KMS-11 (cell line): ENCODE measurements at regions not wholly inside any gene's neighbourhood (a gene's known extent, or its start where the extent isn't known, plus 50 kb on each side); places are given as distances from the start of the nearest gene placed in this dataset.

Experiments used
- H2AFZ ChIP-seq: fragments of 200-600 bp; sonication (generic); 2 replicates; pipeline ENCODE4 v1.6.1; 2016; ENCODE audit warnings: antibody characterized with exemption, mixed run types, low read depth
- H3K27ac ChIP-seq: fragments of 200-600 bp; sonication (generic); 2 replicates; pipeline ENCODE4 v1.6.1; 2016; ENCODE audit warnings: mild to moderate bottlenecking, mixed run types
- H3K27me3 ChIP-seq: fragments of 200-600 bp; sonication (generic); 2 replicates; pipeline ENCODE4 v1.6.1; 2017; ENCODE audit warnings: mild to moderate bottlenecking, low read depth, mixed run types, moderate library complexity; ENCODE audit not compliant: insufficient read depth
- H3K36me3 ChIP-seq: fragments of 200-600 bp; sonication (generic); 2 replicates; pipeline ENCODE4 v1.6.1; 2017; ENCODE audit warnings: mild to moderate bottlenecking, mixed run types; ENCODE audit not compliant: insufficient read depth
- H3K4me1 ChIP-seq: fragments of 200-600 bp; sonication (generic); 2 replicates; pipeline ENCODE4 v1.6.1; 2016; ENCODE audit warnings: mild to moderate bottlenecking, low read depth, mixed run types; ENCODE audit not compliant: poor library complexity, severe bottlenecking
- H3K4me2 ChIP-seq: fragments of 200-600 bp; sonication (generic); 2 replicates; pipeline ENCODE4 v1.7.0; 2016; ENCODE audit warnings: mild to moderate bottlenecking, mixed run types
- H3K4me3 ChIP-seq: fragments of 200-600 bp; sonication (generic); IDR thresholded peaks from 2 replicates; pipeline ENCODE4 v1.6.1; 2017; ENCODE audit warnings: low read depth, low read length, mixed read lengths; ENCODE audit not compliant: insufficient read depth
- H3K79me2 ChIP-seq: fragments of 200-600 bp; sonication (generic); 2 replicates; pipeline ENCODE4 v1.6.1; 2016; ENCODE audit warnings: low read depth, mixed run types; ENCODE audit not compliant: insufficient read depth
- H3K9ac ChIP-seq: fragments of 200-600 bp; sonication (generic); 2 replicates; pipeline ENCODE4 v1.6.1; 2016; ENCODE audit warnings: mild to moderate bottlenecking, mixed run types
- H4K20me1 ChIP-seq: fragments of 200-600 bp; sonication (generic); 2 replicates; pipeline ENCODE4 v1.6.1; 2016; ENCODE audit warnings: mild to moderate bottlenecking, mixed run types; ENCODE audit not compliant: insufficient read depth
- TF ChIP-seq, protein P1 (sequence below): fragments of 200-600 bp; sonication (generic); conservative IDR thresholded peaks from 2 replicates; pipeline ENCODE4 v1.6.1; 2017; ENCODE audit warnings: low read depth, mild to moderate bottlenecking, antibody characterized with exemption, low read length, moderate library complexity, mixed read lengths

DNA sequence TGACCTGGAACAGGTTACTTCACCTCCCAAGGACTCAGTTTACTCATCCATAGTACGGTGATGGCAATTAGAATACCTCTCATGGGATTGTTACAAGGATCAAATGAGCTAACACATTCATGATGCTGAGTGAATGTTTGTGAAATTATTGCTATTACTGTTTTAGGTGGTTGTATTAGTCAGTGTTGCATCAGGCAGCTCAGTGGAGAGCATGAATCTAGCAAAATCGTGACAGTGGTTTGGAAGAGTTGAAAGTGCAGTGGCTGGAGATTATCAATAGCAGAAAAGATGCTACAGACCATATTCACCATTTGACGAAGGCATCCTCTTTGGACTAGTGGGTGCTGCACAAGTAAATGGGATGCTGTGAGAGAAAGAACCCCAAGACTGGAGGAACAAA, 50.4 kb upstream of the CTNNBL1 start:
- Histone ChIP-seq H3K4me3 (no peak overlapping the region), H2AFZ (no peak overlapping the region), H3K27me3 (no peaks in the 10 kb centered on the region), H3K36me3 (no peaks in the 10 kb centered on the region), H3K79me2 (no peaks in the 10 kb centered on the region), H4K20me1 (no peaks in the 10 kb centered on the region), H3K4me1 (no peaks in the 10 kb centered on the region), H3K27ac (no peak overlapping the region), H3K4me2 (no peak overlapping the region), H3K9ac (no peak overlapping the region)
- TF ChIP-seq, protein P1, sequence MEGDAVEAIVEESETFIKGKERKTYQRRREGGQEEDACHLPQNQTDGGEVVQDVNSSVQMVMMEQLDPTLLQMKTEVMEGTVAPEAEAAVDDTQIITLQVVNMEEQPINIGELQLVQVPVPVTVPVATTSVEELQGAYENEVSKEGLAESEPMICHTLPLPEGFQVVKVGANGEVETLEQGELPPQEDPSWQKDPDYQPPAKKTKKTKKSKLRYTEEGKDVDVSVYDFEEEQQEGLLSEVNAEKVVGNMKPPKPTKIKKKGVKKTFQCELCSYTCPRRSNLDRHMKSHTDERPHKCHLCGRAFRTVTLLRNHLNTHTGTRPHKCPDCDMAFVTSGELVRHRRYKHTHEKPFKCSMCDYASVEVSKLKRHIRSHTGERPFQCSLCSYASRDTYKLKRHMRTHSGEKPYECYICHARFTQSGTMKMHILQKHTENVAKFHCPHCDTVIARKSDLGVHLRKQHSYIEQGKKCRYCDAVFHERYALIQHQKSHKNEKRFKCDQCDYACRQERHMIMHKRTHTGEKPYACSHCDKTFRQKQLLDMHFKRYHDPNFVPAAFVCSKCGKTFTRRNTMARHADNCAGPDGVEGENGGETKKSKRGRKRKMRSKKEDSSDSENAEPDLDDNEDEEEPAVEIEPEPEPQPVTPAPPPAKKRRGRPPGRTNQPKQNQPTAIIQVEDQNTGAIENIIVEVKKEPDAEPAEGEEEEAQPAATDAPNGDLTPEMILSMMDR = no peak

DNA sequence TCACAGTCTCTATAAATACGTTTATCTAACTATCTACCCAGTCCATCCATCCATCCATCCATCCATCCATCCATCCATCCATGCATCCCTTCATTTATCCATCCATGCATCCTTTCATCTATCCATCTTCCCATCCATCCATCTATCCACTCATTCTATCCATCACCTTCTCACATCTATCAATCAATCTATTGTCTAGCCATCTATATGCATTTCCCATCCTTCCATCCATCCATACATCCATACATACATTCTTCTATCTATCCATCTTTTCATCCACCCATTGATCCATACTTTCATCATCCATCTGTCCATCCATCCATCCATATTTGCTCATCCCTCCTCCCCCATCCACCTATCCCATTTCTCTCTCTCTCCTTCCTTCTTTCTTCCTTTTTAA, 51.6 kb upstream of the CTNNBL1 start:
- no peak overlapping the region for H3K9ac ChIP-seq
- no peaks in the 10 kb centered on the region for H4K20me1 ChIP-seq
- H3K4me3 ChIP-seq = no peak overlapping the region
- TF ChIP-seq, protein P1 = no peak
- no peaks in the 10 kb centered on the region for H3K36me3 ChIP-seq
- no peak overlapping the region for H2AFZ ChIP-seq
- no peaks in the 10 kb centered on the region for H3K27me3 ChIP-seq
- no peak overlapping the region for H3K4me2 ChIP-seq
- H3K27ac ChIP-seq = no peak overlapping the region
- H3K79me2 ChIP-seq = no peaks in the 10 kb centered on the region
- H3K4me1 ChIP-seq = no peaks in the 10 kb centered on the region

DNA sequence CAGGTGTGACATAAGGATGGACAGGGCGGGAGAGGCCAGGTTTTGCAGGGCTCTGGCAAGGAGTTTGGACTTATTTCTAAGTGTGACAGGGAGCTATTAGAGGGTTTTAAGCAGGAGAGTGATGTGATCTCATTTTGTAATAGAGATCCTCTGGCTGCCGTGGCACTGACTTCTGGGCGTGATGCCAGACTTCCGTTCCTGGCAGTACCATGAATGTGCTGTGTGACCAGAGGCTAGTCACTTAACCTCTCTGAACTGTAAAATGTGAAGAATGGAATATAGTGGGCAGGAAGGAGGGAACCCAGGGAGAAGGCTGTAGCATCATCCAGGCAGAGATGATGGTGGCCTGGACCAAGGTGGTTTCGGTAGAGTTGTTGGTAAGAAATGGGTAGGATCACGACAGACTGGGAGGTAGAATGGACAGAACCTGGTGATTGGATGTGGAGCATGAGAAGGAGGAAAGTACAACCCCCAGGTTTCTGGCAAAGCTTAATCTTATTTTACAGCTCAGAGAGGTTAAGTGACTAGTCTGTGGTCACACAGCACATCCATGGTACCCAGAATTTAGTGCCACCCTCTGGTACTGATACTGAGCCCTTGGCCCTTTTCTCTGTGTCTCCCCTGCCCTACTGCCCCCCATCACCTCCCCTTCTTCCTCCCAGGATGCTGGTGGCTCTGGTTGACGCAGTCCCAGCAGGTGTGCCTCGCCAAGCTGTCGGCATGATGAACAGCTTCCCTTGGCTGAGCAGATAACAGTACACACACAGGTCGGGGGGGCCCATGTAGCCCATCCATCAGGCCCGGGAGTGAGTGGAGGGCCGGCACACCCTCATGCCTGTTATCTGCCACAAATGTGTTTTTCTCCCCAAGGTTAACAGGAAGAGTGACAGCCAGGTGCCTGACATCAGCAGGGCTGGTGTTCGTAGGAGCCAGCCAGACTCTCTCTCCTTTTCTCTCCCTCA, 52.9 kb upstream of the CTNNBL1 start:
- TF ChIP-seq, protein P1 = no peak
- H3K4me1 ChIP-seq = no peaks in the 10 kb centered on the region
- no peaks in the 10 kb centered on the region for H3K79me2 ChIP-seq
- no peak overlapping the region for H3K9ac ChIP-seq
- H3K4me2 ChIP-seq = no peak overlapping the region
- no peaks in the 10 kb centered on the region for H3K36me3 ChIP-seq
- no peaks in the 10 kb centered on the region for H4K20me1 ChIP-seq
- no peak overlapping the region for H3K4me3 ChIP-seq
- H2AFZ ChIP-seq = no peak overlapping the region
- no peaks in the 10 kb centered on the region for H3K27me3 ChIP-seq
- no peak overlapping the region for H3K27ac ChIP-seq

DNA sequence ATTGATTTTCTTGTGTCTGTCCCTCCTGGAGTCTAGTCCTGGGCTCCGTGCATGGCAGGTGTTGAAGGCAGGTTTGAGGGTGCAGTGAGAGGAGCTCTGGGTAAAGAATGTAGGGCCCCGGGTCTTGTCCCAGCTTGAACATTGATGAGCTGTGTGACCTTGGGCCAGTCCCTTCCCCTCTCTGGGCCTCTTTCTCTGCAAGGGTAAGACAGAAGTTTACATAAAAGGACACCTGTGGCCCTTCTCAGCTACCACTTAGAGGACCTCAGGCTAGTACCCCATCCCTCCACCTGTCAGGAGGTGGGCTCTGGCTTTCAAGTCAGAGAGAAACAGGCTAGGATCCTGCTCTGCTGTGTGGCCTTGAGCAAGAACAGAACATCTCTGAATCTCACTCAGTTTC, 55.3 kb upstream of the CTNNBL1 start:
- TF ChIP-seq, protein P1 = no peak
- H3K4me1 ChIP-seq = no peaks in the 10 kb centered on the region
- no peaks in the 10 kb centered on the region for H3K36me3 ChIP-seq
- H3K4me2 ChIP-seq = no peak overlapping the region
- no peak overlapping the region for H3K4me3 ChIP-seq
- no peak overlapping the region for H3K9ac ChIP-seq
- no peak overlapping the region for H3K27ac ChIP-seq
- H3K79me2 ChIP-seq = no peaks in the 10 kb centered on the region
- no peaks in the 10 kb centered on the region for H3K27me3 ChIP-seq
- no peak overlapping the region for H2AFZ ChIP-seq
- no peaks in the 10 kb centered on the region for H4K20me1 ChIP-seq
